Left kidney (tissue), 1 donor: ENCODE measurements at regions not wholly inside any gene's neighbourhood (a gene's known extent, or its start where the extent isn't known, plus 50 kb on each side); places are given as distances from the start of the nearest gene placed in this dataset.

ENCODE experiments used
- DNase-seq: peaks from one replicate; pipeline ENCODE4 v3.0.0-alpha.2; 2013

- DNase-seq: no peak
These were observed 90.7 kb upstream of the BEND6 start for GRCh38 chr6:56864171-56864616.

- no peak for DNase-seq
These were observed 91.5 kb upstream of the BEND6 start for GRCh38 chr6:56863366-56863765.

- DNase-seq: no peak
These were observed 92.3 kb upstream of the BEND6 start for GRCh38 chr6:56862415-56863175.

GRCh38 chr6:56860475-56860874 lies 94.4 kb upstream of the BEND6 start:
- no peak for DNase-seq

- DNase-seq: no peak
These were observed 98.8 kb upstream of the BEND6 start for GRCh38 chr6:56856036-56856580.

GRCh38 chr6:56854086-56854485 lies 100.8 kb upstream of the BEND6 start:
- no peak for DNase-seq

- DNase-seq: no peak
These were observed 101.4 kb upstream of the BEND6 start for GRCh38 chr6:56853541-56853940.

GRCh38 chr6:56852260-56853010 lies 102.5 kb upstream of the BEND6 start:
- peak; percentile 36 for DNase-seq

- DNase-seq: peak; percentile 80
These were observed 103.2 kb upstream of the BEND6 start for GRCh38 chr6:56851541-56852259.

- DNase-seq: no peak
These were observed 103.8 kb upstream of the BEND6 start for GRCh38 chr6:56851074-56851473.

- DNase-seq: no peak
These were observed 104.3 kb upstream of the BEND6 start for GRCh38 chr6:56850626-56851025.

GRCh38 chr6:56849896-56850295 lies 105.0 kb upstream of the BEND6 start:
- DNase-seq: no peak

GRCh38 chr6:56848105-56848504 lies 106.8 kb upstream of the BEND6 start:
- no peak for DNase-seq

- DNase-seq: no peak
These were observed 109.9 kb upstream of the BEND6 start for GRCh38 chr6:56845032-56845431.

- DNase-seq: peak; percentile 75
These were observed 111.2 kb upstream of the BEND6 start for GRCh38 chr6:56843476-56844349.

- DNase-seq: peak; percentile 32
These were observed 112.0 kb upstream of the BEND6 start for GRCh38 chr6:56842686-56843475.

- DNase-seq: no peak
These were observed 113.2 kb upstream of the BEND6 start for GRCh38 chr6:56841751-56842150.

- DNase-seq: no peak
These were observed 113.5 kb upstream of the BEND6 start for GRCh38 chr6:56841381-56841749.

GRCh38 chr6:56840467-56841380 lies 114.2 kb upstream of the BEND6 start:
- no peak for DNase-seq
